ENCODE measurements at regions not wholly inside any gene's neighbourhood (a gene's known extent, or its start where the extent isn't known, plus 50 kb on each side); places are given as distances from the start of the nearest gene placed in this dataset.
"Not testable (repeated sequence)": the region's sequence is repeated elsewhere in the genome, so short reads cannot be mapped to it uniquely, and the experiment has no call there.

DNA sequence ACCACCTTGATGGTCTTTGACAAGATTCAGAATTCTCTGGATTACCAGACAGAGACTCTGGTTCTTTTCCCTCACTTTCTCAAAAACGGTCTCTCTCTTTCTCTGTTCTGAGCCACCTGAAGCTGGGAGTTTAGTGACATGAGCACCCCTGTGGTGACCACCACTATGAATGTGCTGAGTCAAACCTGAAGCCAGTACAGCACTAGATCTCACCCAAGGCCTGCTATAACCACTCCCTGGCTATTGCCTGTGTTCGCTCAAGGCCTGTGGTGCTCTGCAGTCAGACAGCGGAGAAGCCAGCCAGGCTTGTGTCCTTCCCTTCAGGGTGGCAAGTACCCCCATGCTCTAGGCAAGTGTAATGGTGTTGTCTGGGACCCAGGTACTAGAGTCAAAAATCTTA lies 828.9 kb upstream of the NXPH2 start:
- DNase-seq (ENCODE audit: insufficient read length, low spot score) = no peak

DNA sequence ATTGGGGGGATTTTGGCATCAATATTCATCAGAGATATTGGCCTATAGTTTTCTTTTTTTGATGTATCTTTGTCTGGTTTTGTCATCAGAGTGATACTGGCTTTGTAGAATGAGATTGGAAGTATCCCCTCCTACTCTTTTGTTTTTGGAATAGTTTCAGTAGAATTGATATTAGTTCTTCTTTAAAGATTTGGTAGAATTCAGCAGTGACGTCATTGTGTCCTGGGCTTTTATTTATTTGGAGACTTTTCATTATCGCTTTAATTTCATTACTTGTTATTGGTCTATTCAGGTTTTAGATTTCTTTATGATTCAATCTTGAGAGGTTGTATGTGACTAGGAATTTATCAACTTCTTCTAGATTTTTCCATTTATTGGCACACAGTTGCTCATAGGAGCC lies 825.5 kb upstream of the NXPH2 start:
- FAIRE-seq (no peak), DNase-seq (ENCODE audit: insufficient read length, low spot score) (no peak)

More for the DNA sequence above, 828.9 kb upstream of the NXPH2 start:
- FAIRE-seq = no peak

DNA sequence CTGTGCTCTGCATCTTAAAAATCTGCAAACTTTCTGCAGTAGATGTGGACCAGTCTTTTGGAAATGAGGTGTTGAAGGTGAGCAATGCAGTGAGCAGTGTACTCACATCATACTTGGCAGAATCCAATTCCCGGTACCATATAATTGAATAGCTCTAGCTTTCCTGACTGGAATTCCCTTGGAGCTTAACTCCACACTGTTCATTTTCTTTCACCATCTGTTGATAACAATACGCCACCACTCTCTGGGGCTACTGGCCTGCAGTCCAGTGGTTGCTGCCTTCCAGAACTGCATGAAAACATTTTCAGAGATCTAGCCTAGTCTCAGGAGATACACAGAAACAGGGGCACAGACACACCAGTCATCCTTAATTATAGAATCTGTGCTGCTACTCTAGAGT lies 820.0 kb upstream of the NXPH2 start:
- FAIRE-seq = no peak
- DNase-seq (ENCODE audit: insufficient read length, low spot score) = no peak

DNA sequence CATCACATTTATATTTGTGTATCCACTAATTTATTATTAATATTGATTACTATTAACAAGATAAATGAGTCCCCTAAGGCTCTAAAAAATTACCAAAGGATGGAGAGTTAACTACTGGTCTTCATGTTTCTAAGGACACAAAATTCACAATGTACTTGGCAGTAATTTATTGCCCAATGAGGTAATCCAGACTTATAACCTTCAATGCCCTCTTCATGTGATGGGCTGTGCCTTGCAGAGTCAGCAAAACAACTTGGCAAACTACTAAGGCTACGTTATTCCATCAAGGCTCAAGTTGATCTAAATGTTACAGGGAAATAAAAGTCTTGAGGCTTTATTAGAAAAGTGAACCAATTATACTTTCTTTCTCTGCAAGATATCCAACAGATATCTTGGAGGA lies 804.9 kb upstream of the NXPH2 start:
- FAIRE-seq (no peak), DNase-seq (ENCODE audit: insufficient read length, low spot score) (no peak)

DNA sequence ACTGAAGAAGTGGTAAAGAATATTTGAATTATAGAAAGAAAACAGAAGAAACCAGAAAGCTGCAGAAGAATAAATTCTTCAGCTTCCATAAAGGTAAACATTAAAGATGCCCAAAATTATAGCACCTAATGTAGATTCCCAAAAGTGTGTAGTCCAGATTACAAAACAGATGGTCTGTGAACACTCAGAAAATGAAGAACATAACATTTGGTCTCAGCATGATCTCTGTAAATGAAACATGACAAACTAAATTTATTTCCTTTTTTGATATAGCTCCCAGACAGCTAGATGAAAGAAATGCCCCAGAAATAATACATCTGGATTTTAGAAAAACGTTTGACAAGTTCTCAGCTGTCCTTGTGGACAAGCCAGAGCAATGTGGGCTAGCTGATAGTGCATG lies 794.2 kb upstream of the NXPH2 start:
- DNase-seq (ENCODE audit: insufficient read length, low spot score) (no peak), FAIRE-seq (no peak)

DNA sequence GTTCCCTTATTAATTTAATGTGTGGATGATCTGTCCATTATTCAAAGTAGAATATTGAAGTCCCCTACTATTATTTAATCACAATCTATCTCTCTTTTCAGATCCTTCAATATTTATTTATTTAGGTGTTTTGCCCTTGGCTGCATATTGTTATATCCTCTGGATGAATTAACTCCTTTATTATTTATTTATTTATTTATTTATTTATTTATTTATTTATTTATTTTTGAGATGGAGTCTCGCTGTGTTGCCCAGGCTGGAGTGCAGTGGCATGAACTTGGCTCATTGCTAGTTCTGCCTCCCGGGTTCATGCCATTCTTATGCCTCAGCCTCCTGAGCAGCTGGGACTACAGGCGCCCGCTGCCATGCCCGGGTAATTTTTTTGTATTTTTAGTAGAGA lies 776.6 kb upstream of the NXPH2 start:
- DNase-seq (ENCODE audit: insufficient read length, low spot score) = no peak
- no peak for FAIRE-seq

DNA sequence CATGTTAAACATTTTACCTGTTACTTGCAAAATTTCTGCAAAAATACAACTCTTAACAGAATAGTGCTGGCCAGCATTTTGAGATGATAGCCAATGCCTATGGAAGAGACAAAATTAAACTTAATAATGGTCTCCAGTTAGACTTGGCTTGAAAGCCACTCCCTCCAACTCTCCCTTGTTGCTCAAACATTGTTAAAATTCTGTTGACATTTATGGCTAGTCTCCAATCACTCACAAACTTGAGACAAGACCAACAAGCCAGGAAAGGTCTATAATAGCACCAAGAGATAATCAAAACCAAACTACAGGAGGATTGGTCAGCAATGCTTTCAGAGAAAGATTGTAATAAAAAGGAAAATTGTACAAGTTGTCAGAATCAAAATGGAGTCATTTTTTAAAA lies 770.7 kb upstream of the NXPH2 start:
- no peak for DNase-seq (ENCODE audit: insufficient read length, low spot score)
- no peak for FAIRE-seq

DNA sequence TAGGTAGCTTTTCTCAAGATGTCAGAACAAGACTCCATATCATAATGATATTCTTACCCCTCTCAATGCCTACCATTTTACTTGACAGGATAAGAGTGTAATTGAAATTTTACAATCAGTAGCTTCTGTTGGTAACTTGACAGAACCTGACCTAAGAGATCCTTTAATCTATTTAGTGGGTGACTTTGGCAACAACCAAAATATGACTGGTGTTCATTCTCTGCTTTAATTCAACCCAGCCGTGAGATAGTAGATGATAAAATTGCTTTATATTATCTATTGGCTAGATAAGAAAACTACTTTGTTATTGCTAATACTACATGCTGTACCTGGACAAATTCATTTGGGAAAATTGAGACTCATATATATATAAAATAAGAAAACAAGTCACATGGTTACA lies 770.2 kb upstream of the NXPH2 start:
- FAIRE-seq (no peak), DNase-seq (ENCODE audit: insufficient read length, low spot score) (no peak)

DNA sequence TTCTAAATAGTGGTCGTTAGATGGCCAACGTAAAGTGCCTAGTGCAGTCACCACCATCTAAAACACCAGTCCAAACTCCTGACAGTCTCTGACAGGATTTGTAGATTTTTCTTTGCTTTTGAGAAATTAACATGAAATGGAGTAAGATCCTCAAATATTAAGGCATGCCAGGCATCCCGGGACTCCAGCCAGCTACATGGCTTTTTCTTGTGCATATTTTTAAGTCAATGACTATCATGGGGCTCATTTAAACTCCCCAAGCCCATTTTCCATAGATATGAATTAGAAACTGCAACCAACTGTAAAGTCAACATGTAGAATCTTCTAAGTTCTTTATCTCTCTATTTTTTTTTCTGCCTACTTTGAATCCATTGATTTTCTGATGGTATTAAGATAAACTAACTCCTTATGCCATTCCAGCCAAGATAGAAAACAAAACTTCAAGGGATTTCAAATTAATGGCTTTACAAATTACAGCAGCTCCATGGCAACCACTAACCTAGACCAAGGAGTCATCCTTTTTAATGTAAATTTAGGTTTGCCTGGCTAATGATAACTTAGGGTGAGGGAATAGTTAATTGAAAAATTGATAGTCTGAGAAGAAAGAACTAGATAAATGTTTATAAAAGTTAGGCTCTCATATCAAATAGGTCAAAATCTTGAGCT lies 764.1 kb upstream of the NXPH2 start:
- FAIRE-seq = no peak

DNA sequence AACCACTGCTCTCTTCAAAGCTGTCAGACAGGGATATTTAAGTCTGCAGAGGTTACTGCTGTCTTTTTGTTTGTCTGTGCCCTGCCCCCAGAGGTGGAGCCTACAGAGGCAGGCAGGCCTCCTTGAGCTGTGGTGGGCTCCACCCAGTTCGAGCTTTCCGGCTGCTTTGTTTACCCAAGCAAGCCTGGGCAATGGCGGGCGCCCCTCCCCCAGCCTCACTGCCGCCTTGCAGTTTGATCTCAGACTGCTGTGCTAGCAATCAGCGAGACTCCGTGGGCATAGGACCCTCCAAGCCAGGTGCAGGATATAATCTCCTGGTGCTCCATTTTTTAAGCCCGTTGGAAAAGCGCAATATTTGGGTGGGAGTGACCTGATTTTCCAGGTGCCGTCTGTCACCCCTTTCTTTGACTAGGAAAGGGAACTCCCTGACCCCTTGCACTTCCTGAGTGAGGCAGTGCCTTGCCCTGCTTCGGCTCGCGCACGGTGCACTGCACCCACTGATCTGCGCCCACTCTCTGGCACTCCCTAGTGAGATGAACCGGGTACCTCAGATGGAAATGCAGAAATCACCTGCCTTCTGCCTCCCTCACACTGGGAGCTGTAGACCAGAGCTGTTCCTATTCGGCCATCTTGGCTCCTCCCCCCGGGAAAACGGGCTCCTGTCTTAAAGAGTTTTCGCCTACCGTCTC lies 758.3 kb upstream of the NXPH2 start:
- FAIRE-seq; DNase-seq (ENCODE audit: insufficient read length, low spot score): not testable (repeated sequence)

More for the DNA sequence above, 764.1 kb upstream of the NXPH2 start:
- no peak for DNase-seq (ENCODE audit: insufficient read length, low spot score)

DNA sequence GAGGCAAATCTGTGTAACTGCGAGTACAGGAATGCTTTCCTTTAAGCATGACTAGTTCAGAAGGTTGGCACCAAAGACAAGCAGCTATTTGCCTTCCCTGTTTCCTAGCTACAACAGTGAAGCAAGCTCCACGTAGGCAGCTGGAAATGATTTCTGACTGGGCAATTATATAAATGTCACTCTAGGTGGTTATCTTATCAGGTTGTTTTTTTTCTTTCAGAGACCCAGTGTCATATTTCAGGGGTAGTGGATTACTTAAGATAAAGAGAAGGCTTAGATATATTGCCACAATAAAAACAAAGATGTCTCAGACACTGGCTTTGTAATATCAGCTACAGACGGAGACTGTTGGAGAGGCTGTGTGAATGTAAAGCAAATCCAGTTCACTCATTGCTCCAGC lies 748.9 kb upstream of the NXPH2 start:
- DNase-seq (ENCODE audit: insufficient read length, low spot score) (no peak), FAIRE-seq (no peak)

DNA sequence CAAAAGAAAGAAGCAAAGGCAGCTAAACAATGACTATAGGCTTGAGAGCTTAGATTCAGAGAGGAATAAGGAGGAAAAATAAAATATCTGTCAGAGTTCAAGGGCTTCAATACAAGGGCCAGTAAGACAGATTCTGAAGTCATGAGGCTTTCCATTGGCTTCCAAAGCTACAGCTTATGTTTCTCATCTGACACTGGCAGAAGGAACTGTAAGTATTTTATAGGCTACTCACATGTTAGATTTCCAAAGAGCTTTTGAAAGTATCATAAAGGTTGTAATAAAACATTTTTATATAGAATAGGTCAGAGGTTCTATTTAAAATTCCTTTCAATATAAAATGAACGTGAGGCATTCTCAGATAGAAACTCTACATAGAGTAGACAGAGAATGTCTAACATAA lies 746.6 kb upstream of the NXPH2 start:
- DNase-seq (ENCODE audit: insufficient read length, low spot score) (no peak), FAIRE-seq (no peak)

DNA sequence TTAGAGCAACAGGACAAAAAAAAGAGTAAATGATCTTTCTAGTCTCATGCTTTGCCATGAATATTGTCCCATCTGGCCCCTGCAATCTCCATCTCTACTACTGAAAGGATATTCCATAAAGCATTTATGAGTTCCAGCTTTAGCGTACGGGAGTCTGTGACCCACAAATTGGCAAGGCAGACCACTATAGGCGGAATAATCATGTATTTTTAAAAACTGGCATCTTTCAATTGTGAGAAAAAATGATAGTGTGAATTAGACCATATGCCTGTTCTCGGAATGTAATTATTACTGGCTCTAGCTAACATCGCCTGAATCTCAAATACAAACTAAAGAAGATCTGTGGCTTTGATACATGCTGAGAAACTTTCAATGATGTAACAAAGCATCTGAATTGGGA lies 738.1 kb upstream of the NXPH2 start:
- no peak for FAIRE-seq

DNA sequence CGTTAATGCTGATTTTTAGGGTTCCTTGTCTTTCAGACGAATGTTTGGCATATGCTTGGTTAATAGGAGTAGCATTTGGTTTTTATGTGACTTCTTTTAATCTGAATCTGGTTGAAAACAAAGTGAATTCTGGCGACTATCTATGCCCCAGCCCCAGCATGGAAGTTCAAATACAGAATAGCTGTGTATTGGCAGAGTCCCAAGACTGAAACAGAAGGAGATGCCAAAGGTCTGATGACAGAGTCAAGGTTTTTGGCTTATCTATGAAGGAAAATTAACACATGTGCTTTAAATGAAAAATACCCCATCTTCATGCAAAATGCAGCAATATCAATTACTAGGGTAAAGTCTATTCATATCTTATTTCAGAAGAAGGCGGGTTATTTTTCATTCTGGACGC lies 734.8 kb upstream of the NXPH2 start:
- FAIRE-seq (no peak), DNase-seq (ENCODE audit: insufficient read length, low spot score) (no peak)

More for the DNA sequence above, 738.1 kb upstream of the NXPH2 start:
- DNase-seq (ENCODE audit: insufficient read length, low spot score) = no peak

DNA sequence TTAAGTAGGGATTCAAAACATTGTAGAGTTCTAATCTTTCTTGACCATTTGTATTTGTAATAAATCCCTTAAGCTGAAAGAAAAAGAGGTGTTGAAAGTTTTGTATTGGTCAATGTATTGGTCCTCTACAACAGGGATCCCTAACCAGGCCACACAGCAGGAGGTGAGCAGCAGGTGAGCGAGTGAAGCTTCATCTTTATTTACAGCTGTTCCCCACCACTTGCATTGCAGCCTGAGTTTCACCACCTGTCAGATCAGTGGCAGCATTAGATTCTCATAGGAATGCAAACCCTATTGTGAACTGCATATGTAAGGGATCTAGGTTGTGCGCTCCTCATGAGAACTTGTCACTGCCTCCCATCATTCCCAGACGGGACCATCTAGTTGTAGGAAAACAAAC lies 715.7 kb upstream of the NXPH2 start:
- FAIRE-seq = no peak

DNA sequence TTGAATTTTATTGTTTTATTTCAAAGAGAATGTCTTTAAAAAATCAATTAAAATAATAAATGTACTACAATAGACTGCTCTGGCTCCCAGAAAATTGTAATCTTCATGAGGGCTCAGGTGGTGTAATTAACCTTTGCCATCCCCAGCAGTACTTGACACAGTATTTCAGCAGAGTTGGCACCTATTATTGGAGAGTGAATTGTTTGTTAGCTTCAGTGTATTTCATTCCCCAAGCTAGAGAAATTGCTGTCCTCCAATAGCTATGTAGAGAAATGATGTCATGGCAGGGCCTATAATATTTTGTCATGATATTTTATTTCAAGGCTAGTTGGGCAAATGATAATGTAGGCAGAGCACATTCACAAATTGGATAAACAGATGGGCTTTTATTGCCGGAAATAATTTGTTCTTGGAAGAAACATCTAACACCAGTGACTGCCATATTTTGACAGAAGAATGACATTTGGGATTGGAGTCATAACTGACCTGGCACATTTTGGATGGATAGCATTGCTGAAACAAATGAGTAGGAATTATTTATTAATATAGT lies 712.0 kb upstream of the NXPH2 start:
- no peak for DNase-seq (ENCODE audit: insufficient read length, low spot score)

More for the DNA sequence above, 715.7 kb upstream of the NXPH2 start:
- DNase-seq (ENCODE audit: insufficient read length, low spot score) = no peak

DNA sequence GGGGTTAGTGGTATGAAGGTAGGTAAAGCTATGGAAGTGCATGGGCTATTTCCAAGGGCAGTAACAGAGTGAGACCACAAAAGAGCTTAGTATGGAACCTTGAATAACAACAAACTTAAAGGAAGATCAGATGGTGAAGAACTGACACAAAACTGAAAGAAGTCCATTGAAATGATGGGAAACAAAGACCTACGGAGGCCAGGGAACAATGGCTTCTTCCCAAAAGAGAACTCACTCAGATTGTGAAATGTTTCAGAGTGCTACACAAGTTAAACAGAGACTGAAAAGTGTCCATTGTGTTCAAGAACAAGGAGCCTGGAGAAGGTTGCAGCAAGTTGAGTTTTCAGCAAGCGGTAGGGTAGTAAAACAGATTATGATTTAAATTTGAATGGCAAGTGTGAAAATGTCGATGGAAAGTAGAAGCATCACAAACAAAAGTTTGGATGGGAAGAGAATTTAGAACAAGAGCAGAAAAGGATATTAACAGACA lies 700.0 kb upstream of the NXPH2 start:
- FAIRE-seq (no peak), DNase-seq (ENCODE audit: insufficient read length, low spot score) (no peak)

More for the DNA sequence above, 712.0 kb upstream of the NXPH2 start:
- FAIRE-seq = no peak

DNA sequence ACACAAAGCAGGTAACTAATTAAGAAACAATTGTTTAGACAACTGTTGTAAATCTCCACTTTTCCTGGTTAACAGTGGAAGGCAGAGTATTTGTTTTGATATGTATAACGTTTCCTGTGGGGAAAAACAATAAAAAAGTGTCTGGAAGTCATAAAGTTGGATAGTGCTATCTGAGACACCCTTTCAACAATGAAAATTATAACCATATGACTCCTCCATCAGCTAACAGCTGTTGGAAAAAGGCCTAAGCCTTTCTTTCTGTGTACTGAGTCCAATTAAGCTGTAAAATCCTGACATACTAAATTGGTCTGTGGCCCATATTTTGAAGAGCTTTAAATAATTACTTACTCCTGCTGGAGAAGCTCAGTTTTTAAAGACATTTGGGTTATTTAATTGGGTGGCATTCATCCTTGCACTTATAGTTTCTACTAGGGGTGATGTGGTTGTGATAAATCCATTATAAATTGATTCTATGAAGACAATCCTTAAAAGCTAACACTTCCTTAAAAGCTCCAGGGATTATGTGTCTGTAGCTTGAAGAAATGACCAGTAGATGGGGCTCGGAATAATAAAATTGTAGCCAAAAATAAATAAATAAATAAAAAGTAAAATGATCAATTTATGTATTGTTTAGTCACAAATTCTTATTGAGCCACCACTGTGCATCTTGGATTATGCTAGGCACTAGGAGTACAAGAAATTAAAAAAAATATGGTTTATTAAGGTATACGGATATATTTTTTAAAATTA lies 698.1 kb upstream of the NXPH2 start:
- DNase-seq (ENCODE audit: insufficient read length, low spot score) (no peak), FAIRE-seq (no peak)

DNA sequence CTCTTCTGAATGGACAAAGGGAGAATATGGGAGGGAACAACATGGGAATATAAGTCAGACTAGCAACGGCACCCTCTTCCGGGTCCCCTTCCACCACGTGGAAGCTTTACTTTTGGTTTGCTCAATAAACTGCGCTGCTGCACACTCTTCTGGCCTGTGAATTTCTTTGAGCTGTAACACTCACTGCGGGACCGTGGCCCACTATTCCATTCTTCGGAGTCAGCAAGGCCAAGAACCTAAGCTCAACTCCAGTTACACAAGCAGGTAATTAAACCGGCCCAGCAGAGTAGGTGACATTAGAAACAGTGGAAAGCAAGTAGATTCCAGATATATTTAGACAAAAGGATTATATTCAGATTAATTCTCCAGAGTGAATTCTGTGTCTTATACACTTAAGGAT lies 697.4 kb upstream of the NXPH2 start:
- no peak for FAIRE-seq
- DNase-seq (ENCODE audit: insufficient read length, low spot score) = no peak

DNA sequence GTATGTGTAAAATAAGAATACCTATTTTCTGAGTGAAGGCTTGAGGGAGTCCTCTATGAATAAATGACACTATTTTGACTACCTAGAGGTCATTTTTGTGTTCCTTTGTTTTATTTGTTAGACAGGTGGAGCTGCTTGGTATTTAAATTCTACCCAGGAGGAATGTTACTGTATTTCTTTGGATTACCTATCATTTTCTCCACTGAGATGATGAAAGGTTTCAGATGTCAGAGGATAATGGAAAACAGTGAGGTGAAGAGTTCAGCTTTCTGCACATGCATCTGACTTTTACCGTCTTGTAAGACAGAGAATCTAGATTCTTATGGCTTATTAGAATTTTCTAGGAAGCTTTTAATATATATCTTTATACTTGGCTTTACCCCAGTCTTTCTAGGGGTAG lies 689.8 kb upstream of the NXPH2 start:
- DNase-seq (ENCODE audit: insufficient read length, low spot score) (no peak), FAIRE-seq (no peak)

DNA sequence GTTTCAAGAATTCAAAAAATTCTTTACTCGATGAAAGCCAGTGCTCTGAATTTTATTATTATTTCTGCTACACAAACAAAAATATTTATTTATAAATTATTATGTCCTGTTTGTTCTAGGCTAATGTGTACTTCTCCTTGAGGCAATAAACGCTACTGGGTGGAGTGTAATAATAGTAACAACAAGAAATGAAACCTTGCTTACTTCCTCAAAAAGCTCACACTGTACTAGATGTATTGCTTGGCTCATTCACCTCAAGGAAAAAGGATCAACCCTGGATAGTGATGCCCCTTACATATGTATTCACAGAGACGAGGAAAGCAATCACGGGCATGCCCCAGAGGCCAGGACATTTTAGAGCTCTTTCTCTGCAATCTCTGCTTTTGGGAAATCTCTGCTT lies 685.6 kb upstream of the NXPH2 start:
- DNase-seq (ENCODE audit: insufficient read length, low spot score) (no peak), FAIRE-seq (no peak)
